Fibroblast of the conjunctiva (primary cell): ENCODE measurements at regions not wholly inside any gene's neighbourhood (a gene's known extent, or its start where the extent isn't known, plus 50 kb on each side); places are given as distances from the start of the nearest gene placed in this dataset.

Experiments
- DNase-seq: peaks from one replicate; pipeline ENCODE4 v3.0.0-alpha.2; 2010; ENCODE audit warnings: low read depth

DNA sequence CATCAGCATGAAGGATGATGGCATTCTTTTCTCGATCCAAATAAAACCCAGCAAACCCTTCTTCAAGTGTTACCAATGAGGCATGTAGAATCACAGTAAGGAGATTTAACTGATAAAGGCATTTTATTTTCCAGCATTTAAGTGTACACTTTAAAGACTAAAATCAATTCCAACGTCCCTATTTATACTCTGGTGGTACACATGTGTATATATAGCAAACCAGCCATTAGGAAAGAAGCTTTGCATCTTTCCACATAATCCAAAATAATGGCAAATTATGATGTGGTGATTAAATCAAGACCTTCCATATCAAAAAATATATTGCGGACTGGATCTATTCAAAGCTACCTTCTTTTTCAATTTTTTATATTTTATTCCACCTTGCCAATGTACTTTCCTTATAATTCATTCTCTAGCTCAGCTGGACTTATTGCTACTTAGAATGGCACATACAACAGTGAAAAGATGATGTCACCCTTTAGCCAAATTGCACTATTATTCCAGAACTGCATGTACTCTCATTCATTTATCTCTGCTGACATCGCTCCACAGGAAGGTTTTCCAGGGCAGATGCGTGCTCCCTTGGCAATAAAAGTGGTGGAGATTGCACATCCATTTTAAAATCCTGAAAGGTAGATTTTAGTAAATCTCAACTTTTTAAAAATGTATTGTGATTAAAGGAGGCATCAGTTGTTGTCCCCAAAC, 63.3 kb upstream of the SLC30A5 start:
- no peak for DNase-seq

DNA sequence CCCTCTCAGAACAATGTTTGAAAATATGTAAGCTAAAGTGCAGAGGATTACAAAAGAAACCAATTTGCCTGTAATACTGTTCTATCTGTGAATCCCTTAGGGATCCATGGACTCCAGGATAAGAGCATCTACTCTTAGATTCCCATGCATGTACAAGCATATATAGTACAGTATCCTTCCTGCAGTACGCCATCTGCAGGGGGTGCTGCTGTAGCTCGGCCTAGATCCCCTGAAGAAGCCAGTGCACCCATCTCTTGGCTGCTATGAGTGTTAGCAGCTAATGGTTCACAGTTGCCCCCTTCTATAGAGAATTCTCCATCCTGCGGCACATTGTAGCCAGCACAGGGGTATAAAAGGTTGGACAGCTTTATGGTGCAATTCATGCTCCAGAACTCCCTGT, 61.8 kb upstream of the SLC30A5 start:
- DNase-seq: no peak

DNA sequence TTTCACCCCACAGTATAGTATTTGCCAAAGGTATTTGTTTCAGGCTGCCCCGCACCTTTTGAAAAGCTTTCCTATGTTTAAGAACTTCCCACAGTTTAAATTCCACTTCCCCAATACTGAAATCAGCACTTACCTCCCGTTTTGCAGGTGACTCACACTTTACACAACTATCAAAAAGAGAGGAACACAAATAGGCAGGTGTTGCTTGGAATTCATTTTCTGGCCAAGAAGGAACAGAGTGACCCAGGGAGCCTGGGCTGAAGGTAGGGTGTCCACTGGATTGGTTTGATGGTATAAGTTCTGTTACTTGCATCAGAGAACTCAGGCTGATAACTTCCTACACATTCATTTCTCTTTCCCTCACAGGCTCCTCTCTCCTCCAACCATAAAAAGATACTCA, 60.1 kb upstream of the SLC30A5 start:
- DNase-seq: no peak

DNA sequence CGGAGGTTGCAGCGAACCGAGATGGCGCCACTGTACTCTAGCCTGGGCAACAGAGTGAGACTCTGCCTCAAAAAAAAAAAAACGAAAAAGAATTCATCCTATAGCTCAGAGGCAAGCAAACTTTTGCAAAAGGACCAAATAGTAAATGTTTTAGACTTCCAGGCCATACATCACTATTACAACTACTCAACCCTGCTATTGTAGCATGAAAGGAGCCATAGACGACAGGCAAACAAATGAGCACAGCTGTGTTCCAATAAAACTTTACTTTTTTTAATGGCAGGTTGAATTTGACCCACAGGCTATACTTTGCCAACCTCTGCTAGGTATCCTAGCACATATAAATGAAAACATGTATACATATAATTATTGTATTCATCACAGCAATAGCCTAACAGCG, 58.9 kb upstream of the SLC30A5 start:
- DNase-seq: no peak

DNA sequence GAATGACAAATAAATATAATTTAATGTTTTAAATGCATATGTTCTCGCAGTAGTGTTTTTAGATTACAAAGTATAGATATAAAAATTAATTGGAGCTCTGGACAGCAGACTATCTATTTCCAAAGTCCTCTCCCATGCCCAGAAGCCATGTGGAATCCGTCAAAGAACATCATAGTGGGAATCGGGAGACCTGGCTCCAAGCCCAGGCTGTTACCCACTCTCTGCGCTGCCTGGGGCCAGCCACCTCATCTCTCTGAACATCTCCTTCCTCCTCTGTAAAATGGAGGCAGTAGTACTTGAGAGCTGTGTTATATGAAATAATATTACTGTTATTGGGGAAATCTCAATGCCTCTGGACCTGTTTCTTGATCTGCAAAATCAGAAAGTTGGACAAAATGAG, 58.1 kb upstream of the SLC30A5 start:
- DNase-seq: no peak

DNA sequence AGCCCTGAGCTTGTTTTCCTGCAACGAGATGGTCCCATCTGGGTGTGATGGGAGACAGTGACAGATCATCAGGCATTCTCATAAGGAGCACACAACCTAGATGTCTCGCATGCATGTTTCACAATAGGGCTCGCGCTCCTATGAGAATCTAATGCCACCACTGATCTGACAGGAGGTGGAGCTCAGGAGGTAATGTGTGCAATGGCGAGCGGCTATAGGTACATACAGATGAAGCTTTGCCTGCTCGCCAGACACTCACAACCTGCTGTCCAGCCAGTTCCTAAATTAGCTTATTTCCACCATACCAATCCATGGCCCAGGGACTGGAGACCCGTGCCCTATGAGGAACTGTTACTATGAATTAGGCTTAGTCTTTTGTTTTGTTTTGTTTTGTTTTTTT, 55.3 kb upstream of the SLC30A5 start:
- no peak for DNase-seq

DNA sequence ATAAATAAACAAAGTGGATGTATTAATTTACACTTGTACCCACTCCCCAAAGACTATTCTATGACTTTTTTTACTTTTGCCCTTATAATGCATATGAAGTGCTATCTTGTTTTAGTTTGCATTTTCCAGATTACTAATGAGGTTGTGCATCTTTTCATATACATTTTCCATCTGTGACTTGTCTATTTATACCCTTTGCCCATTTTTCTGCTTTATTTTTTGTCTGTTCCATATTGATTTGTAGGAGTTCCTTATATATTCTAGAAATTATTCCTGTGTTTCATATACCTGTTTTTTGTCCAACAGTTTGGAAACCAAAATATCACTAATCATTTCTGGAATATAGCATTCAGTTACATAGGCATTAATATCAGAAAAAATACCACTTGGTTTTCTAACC, 54.0 kb upstream of the SLC30A5 start:
- DNase-seq: no peak

DNA sequence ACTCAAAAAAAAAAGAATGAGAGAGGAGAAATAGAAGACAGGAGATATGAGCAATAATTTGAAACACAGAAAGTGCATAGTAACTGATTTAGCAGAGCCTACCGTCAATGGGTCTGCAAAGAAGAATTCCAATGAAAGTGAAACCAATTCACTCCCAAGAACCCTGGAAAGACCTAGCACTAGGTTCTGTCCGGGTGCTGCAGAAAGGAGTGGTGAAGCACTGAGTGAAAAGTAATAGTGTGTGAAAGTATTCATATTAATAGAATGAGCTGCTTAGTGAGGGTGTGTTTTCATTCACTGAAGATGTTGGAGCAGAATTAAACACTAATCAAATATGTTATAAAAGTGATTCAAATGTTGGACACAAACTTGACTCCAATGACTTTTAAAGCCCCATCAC, 51.3 kb upstream of the SLC30A5 start:
- no peak for DNase-seq

DNA sequence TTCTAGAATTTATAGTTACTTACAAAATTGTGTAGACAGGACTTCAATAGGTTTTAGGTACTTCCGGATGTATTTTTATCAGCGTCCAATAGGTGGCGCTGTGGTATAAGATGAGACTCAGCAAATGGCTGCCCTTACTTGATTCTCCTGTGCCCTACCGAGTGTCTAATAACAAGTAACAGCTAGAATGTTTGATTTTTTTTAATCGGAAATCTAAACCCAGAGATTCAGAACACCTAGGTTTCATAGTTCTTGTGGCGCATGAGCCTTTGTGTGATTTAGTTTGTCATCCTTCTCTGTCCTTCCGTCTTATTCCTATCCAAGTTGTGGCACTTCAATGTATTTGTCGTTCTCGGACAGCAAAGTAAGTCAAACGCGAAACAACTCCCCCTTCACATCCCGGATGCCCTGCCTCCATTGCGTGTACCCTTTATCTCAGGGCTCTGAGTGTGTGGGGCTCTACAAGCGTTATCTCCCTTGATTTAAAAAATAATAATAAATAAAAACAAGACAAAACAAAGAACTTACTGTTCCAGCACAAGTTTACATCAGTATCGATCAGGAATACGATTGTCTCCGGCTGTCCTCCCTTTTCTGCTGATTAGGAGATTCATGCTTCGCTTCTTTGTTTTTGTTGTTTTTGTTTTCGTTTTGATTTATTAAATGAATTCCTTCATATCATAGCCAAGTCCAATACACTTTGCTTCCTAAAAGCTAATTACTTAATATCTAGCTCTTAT, 50.7 kb upstream of the SLC30A5 start:
- DNase-seq: peak; percentile 96

DNA sequence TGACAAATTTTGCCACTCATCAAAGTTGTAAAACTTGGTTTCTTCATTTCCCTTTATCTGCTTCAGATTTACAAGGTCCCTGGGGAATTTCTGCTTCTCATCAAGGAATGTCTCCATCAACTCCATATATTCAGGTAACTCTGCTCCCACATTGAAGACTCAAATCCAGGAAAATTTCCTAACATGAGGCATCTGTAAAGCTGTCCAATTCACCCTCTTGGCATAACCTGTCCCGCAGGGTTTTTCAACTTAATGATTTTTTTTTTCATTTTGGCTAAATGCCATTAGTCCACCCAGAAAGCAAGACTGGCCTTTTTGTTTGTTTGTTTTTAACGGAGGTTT, 50.2 kb upstream of the SLC30A5 start:
- DNase-seq: no peak
